Esophagus squamous epithelium (tissue), 4 donors: ENCODE measurements at regions not wholly inside any gene's neighbourhood (a gene's known extent, or its start where the extent isn't known, plus 50 kb on each side); places are given as distances from the start of the nearest gene placed in this dataset.

Source experiments
- CTCF ChIP-seq, 6 experiments: fragments of 450-650 bp in 4 of 6; fragments of 200-600 bp in 2 of 6; sonication (generic) in 2 of 6; IDR thresholded peaks; one replicate each; pipeline ENCODE4 v1.5.1; 2016 to 2019; ENCODE audit warnings: antibody characterized with exemption in 6 of 6, mild to moderate bottlenecking in 4 of 6, moderate library complexity in 4 of 6
- POLR2A ChIP-seq, 4 donors: fragments of 450-650 bp; IDR thresholded peaks; one replicate each; pipeline ENCODE4 v1.6.1; 2017; ENCODE audit warnings: antibody characterized with exemption in 4 of 4, mild to moderate bottlenecking in 4 of 4, moderate library complexity in 3 of 4

- no peak for TF ChIP-seq CTCF (IDR thresholded peaks at IDR 0.05)
- TF ChIP-seq POLR2A (IDR thresholded peaks at IDR 0.05): no peak
Measured at GRCh38 chr1:5500541-5500940, 491.7 kb downstream of the NPHP4 start.
